ENCODE measurements at regions not wholly inside any gene's neighbourhood (a gene's known extent, or its start where the extent isn't known, plus 50 kb on each side); places are given as distances from the start of the nearest gene placed in this dataset.

DNA sequence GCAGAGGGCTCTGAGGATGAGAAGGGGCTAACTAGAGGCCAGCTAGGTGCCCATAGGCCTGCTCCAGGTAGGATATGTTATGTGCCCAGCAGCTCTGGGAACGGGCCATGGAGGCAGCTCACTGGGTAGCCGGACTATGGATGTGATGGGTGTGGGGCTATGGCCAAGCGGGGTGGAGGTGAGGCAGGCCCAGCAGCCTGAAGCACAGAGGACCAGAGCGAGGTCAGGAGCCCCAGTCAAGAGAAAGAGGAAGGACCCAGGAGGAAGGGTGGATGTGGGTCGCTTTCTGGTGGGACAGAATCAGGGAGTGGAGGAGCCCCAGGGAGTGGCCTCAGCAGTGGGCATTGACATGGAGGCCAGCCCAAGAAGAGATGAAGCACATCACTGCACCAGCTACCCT lies 117.9 kb upstream of the MLN start:
- no peak for ATAC-seq

- no peak for ATAC-seq
These were observed 114.4 kb upstream of the MLN start for GRCh38 chr6:33918175-33918695.

GRCh38 chr6:33915134-33915533 lies 111.3 kb upstream of the MLN start:
- no peak for ATAC-seq

- no peak for ATAC-seq
These were observed 110.8 kb upstream of the MLN start for GRCh38 chr6:33914645-33915044.

- no peak for ATAC-seq
These were observed 108.4 kb upstream of the MLN start for GRCh38 chr6:33912195-33912594.

DNA sequence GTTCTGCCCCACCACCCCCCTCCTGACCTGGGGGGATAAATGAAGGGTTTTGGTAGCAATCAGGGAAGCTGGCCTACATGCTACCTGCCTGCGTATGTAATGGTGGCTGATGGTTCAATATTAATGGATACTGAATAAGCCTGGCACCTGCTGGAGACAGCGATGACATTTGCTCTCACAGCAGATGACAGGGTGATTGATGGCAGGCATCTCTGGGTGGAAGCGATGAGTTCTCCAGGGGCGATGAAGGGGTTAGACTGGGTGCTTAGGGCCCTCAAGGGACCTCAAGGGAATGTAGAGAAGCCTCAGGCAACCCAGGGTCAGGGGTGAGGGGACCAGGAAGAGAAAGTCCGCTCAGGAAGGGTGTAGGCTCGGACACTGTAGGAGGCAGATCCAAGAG lies 107.7 kb upstream of the MLN start:
- no peak for ATAC-seq

DNA sequence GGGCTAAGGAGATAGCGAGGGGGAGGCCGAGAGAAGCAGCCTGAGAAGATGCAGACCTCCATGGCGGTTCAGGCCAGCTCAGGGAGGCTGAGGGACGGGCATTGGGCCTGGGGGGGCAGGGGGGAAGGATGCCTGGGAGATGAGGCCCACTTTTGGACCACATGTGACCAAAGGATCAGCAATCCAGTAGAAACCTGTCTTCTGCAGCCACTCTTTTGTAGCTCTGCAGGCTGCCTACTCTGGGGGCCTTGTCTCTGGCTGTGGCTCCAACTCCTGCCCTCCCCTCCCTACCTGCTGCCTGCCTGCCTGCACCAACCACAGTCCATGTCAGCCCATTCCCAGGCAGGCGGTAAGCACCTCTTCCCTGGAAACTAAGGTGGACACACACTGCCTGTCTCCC lies 106.8 kb upstream of the MLN start:
- ATAC-seq = no peak

- ATAC-seq = no peak
These were observed 105.9 kb upstream of the MLN start for GRCh38 chr6:33909737-33910136.

- ATAC-seq = no peak
These were observed 104.2 kb upstream of the MLN start for GRCh38 chr6:33908025-33908424.

- ATAC-seq = no peak
These were observed 103.4 kb upstream of the MLN start for GRCh38 chr6:33907227-33907626.

GRCh38 chr6:33906439-33906838 lies 102.6 kb upstream of the MLN start:
- no peak for ATAC-seq

DNA sequence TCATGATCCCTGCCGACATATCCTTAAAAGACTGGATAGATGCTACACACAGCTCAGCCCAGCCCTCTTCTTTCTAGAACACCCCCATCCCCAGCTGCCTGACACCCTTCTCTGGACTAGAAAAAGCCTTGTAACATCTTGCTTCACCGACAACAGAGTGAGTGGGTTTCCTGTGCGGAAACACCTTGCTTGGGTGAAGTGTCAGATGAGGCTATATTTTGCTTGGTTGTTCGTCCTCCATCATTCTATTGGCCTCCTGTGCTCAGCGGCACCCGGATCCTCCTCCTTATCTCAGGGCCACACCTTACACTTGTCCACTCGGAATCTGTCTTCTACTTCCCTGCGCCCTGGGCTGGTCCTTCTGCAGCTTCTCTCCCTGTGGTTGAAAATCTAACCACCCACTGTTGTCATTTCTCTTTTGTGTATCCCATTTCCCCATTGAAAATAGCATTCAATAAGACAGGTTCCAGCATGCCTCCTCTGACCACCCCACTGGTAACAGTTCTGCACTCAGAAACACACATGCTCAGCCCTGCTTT lies 101.3 kb upstream of the MLN start:
- no peak for ATAC-seq

DNA sequence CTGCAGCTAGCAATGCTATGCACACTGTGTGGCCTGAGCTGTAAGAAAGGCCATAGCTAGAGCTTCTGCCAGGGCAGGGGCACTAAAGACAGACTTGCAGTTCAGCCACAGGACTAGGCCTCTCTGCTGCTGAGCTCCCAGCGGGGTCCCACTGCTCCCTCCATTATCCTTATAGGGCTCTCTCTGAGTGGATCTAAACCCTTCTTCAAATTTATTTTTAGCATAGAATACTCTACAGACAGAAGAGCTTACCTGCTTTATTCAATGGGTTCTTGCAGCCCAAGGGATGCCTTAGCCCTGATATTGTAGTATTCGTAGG lies 100.9 kb upstream of the MLN start:
- no peak for ATAC-seq

DNA sequence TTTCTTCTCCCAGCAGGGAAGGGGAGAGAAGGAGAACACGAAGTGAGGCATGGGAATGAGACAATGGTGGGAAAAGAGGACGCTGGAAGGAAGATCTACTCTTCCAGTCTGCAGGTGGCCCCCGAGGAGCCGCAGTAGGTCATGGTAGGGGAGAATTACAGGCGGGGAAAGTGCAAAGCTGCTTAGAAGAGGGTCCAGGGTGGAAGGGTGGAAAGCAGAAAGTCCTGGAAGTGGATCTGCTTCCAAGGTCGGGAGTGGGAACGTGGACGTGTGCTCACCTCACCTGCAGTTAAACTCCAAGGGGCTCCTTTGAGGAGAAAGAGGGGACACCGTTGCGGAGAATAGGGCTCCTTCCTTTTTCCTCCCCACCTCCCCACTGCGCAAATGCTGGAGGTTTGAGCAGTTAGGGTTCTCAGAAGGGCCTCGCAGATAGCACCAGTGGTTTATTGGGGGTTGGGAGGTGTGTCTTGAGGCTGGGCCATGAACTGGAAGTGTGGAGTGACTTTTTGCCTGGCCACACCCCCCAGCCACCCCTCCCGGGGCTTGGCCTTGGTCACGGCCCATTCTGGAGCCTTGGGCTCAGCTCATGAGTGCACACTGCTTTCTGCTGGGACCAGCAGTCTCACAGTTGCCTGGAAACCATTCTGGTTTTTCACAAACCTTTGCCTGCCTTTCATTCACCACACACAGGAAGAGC lies 100.4 kb upstream of the MLN start:
- peak; percentile 43 for ATAC-seq

DNA sequence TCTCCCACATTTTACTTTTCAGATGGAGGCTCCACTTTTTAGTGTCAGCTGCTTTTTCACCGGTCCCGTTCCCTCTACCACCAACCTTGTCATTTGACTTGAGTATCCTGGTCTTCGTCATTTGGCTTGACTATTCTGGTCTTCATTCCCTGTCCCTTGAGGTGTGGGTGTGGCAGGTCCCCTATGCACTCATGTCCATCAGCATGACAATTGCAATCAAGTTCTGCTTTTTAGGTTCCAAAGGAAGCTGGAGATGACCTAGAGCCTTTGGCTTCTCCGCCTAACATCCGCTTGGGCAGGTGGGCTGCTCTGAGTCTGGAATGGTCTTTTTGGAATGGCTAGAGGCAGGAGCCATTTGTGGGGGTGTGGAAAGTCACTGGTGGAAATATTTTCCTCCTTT lies 99.8 kb upstream of the MLN start:
- no peak for ATAC-seq

GRCh38 chr6:33902457-33902853 lies 98.7 kb upstream of the MLN start:
- no peak for ATAC-seq

GRCh38 chr6:33901822-33902456 lies 98.1 kb upstream of the MLN start:
- ATAC-seq = no peak

DNA sequence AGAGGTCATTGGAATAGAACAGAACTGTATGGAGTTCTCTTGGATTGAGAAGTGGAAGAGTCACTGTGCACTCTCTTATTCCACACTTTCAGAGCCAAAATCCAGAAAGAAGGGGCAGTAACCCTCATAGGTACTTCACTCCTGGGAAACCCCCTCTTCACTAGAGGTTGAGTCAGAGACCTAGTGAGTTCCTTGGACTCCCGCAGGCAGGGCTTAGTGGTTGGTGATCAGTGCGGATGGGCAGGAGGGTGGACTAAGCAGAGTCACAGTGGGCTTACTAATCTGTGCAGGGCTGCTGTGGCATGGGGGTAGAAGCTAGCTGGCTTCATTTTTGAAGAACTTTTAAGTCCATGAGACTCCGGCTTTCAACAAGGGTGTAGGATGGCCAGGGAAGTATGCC lies 95.0 kb upstream of the MLN start:
- ATAC-seq = no peak

- ATAC-seq = no peak
These were observed 93.5 kb upstream of the MLN start for GRCh38 chr6:33897189-33897780.

- ATAC-seq = no peak
These were observed 92.8 kb upstream of the MLN start for GRCh38 chr6:33896391-33897188.

- no peak for ATAC-seq
These were observed 92.2 kb upstream of the MLN start for GRCh38 chr6:33895988-33896387.

DNA sequence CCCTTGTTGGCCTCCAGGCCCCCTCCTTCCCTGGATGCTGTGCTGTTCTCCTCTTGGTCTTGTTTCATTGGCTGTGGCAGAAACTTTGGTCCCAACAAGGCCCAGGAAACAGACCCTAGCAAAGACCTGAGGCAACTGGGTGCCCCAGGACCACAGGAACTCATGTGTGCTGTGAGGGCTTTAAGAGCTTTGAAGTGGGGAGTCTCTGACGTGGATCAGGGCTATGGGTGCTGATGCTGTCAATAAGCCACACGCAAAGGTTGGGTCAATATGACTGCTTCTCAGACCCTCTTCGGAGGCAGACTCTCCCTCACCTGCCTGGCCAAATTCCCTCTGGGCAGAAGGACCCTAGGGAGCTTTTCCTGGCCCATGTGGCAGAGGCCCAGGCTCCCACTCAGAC lies 91.5 kb upstream of the MLN start:
- ATAC-seq = no peak

DNA sequence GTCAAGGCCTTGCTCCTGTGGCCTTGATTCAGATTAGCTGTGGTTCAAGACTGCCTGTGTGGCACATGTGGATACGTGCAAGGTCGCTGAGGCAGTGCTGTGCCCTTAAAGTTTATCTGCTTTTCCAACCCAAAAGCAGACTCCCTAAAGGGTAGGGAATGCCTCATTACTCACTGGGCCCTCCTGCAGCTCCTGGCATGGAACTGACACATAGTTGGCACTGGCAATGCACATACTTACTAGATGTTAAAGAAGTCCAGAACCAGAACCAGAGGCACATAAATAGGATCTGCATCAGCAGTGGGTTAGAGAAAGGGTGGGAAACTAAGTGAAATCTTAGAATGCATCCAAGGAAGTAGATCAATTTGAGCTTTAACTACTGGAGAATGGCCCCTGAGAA lies 90.6 kb upstream of the MLN start:
- no peak for ATAC-seq
